Aorta (tissue), 5 donors: ENCODE measurements at regions not wholly inside any gene's neighbourhood (a gene's known extent, or its start where the extent isn't known, plus 50 kb on each side); places are given as distances from the start of the nearest gene placed in this dataset.

ENCODE experiments used
- ATAC-seq: fragments of 200-7000 bp; cut with Tn5 transposase; one replicate; pipeline ENCODE4 v1.9.1; 2022; ENCODE audit warnings: moderate library complexity; ENCODE audit not compliant: low FRiP score
- DNase-seq, 2 donors: peaks; one replicate each; pipeline ENCODE4 v3.0.0-alpha.2; 2020
- H3K27ac ChIP-seq, 2 donors: one replicate each; pipeline ENCODE4 v1.5.1; 2013; ENCODE audit warnings: low read length in 2 of 2, mild to moderate bottlenecking in 2 of 2, moderate library complexity in 2 of 2, control low read depth in 1 of 2, inconsistent platforms in 1 of 2, low read depth in 1 of 2
- H3K27me3 ChIP-seq, 2 donors: one replicate each; pipeline ENCODE4 v1.6.1; 2013; ENCODE audit warnings: control low read depth in 1 of 2, low read length in 1 of 2, mild to moderate bottlenecking in 1 of 2, moderate library complexity in 1 of 2; ENCODE audit not compliant: insufficient read depth in 2 of 2, control insufficient read depth in 1 of 2
- H3K36me3 ChIP-seq, 2 donors: one replicate each; pipeline ENCODE4 v1.6.1; 2013; ENCODE audit warnings: control low read depth in 1 of 2, low read length in 1 of 2, mild to moderate bottlenecking in 1 of 2; ENCODE audit not compliant: insufficient read depth in 2 of 2, control insufficient read depth in 1 of 2
- H3K4me1 ChIP-seq, 2 donors: one replicate each; pipeline ENCODE4 v1.6.1; 2013; ENCODE audit warnings: low read length in 2 of 2, control low read depth in 1 of 2, mild to moderate bottlenecking in 1 of 2, moderate library complexity in 1 of 2; ENCODE audit not compliant: insufficient read depth in 2 of 2, control insufficient read depth in 1 of 2
- H3K4me3 ChIP-seq, 2 donors: one replicate each; pipeline ENCODE4 v1.5.1; 2013; ENCODE audit warnings: low read length in 2 of 2, control low read depth in 1 of 2, mild to moderate bottlenecking in 1 of 2
- H3K9me3 ChIP-seq: one replicate; pipeline ENCODE4 v1.6.1; 2013; ENCODE audit warnings: mild to moderate bottlenecking, low read length; ENCODE audit not compliant: control insufficient read depth
- WGBS, 2 donors: extraction: QIAGEN DNeasy Blood & Tissue Kit; methylation state at CpG; one replicate each; pipeline ENCODE4 v1.1.7; 2013; 5-methylcytosine and 5-hydroxymethylcytosine counted together
- intact Hi-C, 2 donors: fragments of 100-400 bp; cut with DNase I; formaldehyde crosslinking; loops; one replicate each; pipeline versions ENCODE4 v1.14.2 to v1.15.0; 2022
- donor health status: healthy with polysubstance abuse.
- donor health status: Bipolar disorder and iron deficiency.
- donor health status: DM: no; HTN: no; CAD: no.
- donor health status: DM: no; HTN: no; CAD: no.
- donor health status: DM: yes; HTN: yes; CAD: no.

GRCh38 chr6:156400487-156400886 lies 376.7 kb upstream of the ARID1B start:
- DNase-seq (no peak), ATAC-seq (no peak)
- intact Hi-C loops = no loop called here
- no peaks in the 10 kb centered on the region for H3K36me3 ChIP-seq
- H3K4me1 ChIP-seq = no peaks in the 10 kb centered on the region
- H3K27ac ChIP-seq = no peak overlapping the region
- WGBS, 2 donors = 52 to 60% methylated on average over 4 of the region's 4 CpGs
- H3K9me3 ChIP-seq = no peaks in the 10 kb centered on the region
- no peak overlapping the region for H3K4me3 ChIP-seq
- H3K27me3 ChIP-seq = no peaks in the 10 kb centered on the region

- Histone ChIP-seq H3K36me3 (no peaks in the 10 kb centered on the region), H3K4me3 (no peak overlapping the region), H3K27ac (no peak overlapping the region), H3K4me1 (no peaks in the 10 kb centered on the region), H3K9me3 (no peaks in the 10 kb centered on the region), H3K27me3 (no peaks in the 10 kb centered on the region)
- intact Hi-C loops = no loop called here
- WGBS, 2 donors = 93 to 96% methylated on average over 2 of the region's 2 CpGs
- DNase-seq (no peak), ATAC-seq (no peak)
These were observed 378.2 kb upstream of the ARID1B start for GRCh38 chr6:156398966-156399365.

GRCh38 chr6:156398371-156398770 lies 378.8 kb upstream of the ARID1B start:
- H3K4me1 ChIP-seq = no peaks in the 10 kb centered on the region
- H3K4me3 ChIP-seq = no peak overlapping the region
- H3K27me3 ChIP-seq = no peaks in the 10 kb centered on the region
- intact Hi-C loops = no loop called here
- H3K9me3 ChIP-seq = no peaks in the 10 kb centered on the region
- DNase-seq (no peak), ATAC-seq (no peak)
- no peak overlapping the region for H3K27ac ChIP-seq
- WGBS, 2 donors = 75 to 85% methylated on average over 5 of the region's 5 CpGs
- H3K36me3 ChIP-seq = no peaks in the 10 kb centered on the region

GRCh38 chr6:156396791-156397418 lies 380.3 kb upstream of the ARID1B start:
- Histone ChIP-seq H3K27ac (no peak overlapping the region), H3K4me3 (no peak overlapping the region), H3K27me3 (no peaks in the 10 kb centered on the region), H3K36me3 (no peaks in the 10 kb centered on the region), H3K4me1 (no peaks in the 10 kb centered on the region), H3K9me3 (no peaks in the 10 kb centered on the region)
- DNase-seq (no peak), ATAC-seq (no peak)
- WGBS, 2 donors = 29 to 35% methylated on average over 42 to 45 of the region's 45 CpGs
- intact Hi-C loops = no loop called here

- H3K4me3 ChIP-seq = no peak overlapping the region
- no peak for DNase-seq
- 71 to 76% methylated on average over 11 of the region's 11 CpGs for WGBS, 2 donors
These were observed 381.0 kb upstream of the ARID1B start for GRCh38 chr6:156396068-156396771.

GRCh38 chr6:156395276-156395675 lies 381.9 kb upstream of the ARID1B start:
- intact Hi-C loops = no loop called here
- no peak for ATAC-seq

More at GRCh38 chr6:156396068-156396771, 381.0 kb upstream of the ARID1B start:
- intact Hi-C loops = no loop called here
- H3K4me1 ChIP-seq = no peaks in the 10 kb centered on the region
- no peak for ATAC-seq
- no peak overlapping the region for H3K27ac ChIP-seq
- H3K36me3 ChIP-seq = no peaks in the 10 kb centered on the region
- no peaks in the 10 kb centered on the region for H3K27me3 ChIP-seq
- H3K9me3 ChIP-seq = no peaks in the 10 kb centered on the region

GRCh38 chr6:156392648-156393047 lies 384.5 kb upstream of the ARID1B start:
- Histone ChIP-seq H3K27me3 (no peaks in the 10 kb centered on the region), H3K36me3 (no peaks in the 10 kb centered on the region), H3K27ac (no peak overlapping the region), H3K4me1 (no peaks in the 10 kb centered on the region), H3K4me3 (no peak overlapping the region), H3K9me3 (no peaks in the 10 kb centered on the region)
- intact Hi-C loops = no loop called here
- WGBS, 2 donors = 86 to 89% methylated on average over 4 of the region's 4 CpGs
- DNase-seq (no peak), ATAC-seq (no peak)

More at GRCh38 chr6:156395276-156395675, 381.9 kb upstream of the ARID1B start:
- H3K9me3 ChIP-seq = no peaks in the 10 kb centered on the region
- 92 to 94% methylated on average over 6 of the region's 6 CpGs for WGBS, 2 donors
- no peaks in the 10 kb centered on the region for H3K4me1 ChIP-seq
- DNase-seq = no peak
- no peaks in the 10 kb centered on the region for H3K27me3 ChIP-seq
- H3K4me3 ChIP-seq = no peak overlapping the region
- no peaks in the 10 kb centered on the region for H3K36me3 ChIP-seq
- H3K27ac ChIP-seq = no peak overlapping the region

GRCh38 chr6:156391977-156392376 lies 385.2 kb upstream of the ARID1B start:
- intact Hi-C loops = no loop called here
- 91 to 92% methylated on average over 4 of the region's 4 CpGs for WGBS, 2 donors
- Histone ChIP-seq H3K27ac (no peak overlapping the region), H3K4me3 (no peak overlapping the region), H3K27me3 (no peaks in the 10 kb centered on the region), H3K4me1 (no peaks in the 10 kb centered on the region), H3K9me3 (no peaks in the 10 kb centered on the region), H3K36me3 (no peaks in the 10 kb centered on the region)
- no peak for DNase-seq
- ATAC-seq = no peak

GRCh38 chr6:156391061-156391672 lies 386.0 kb upstream of the ARID1B start:
- DNase-seq = no peak
- H3K4me3 ChIP-seq = no peak overlapping the region
- no peak for ATAC-seq
- H3K27me3 ChIP-seq = no peaks in the 10 kb centered on the region
- no peaks in the 10 kb centered on the region for H3K36me3 ChIP-seq
- H3K27ac ChIP-seq = no peak overlapping the region
- 75 to 77% methylated on average over 11 of the region's 11 CpGs for WGBS, 2 donors
- no peaks in the 10 kb centered on the region for H3K9me3 ChIP-seq
- intact Hi-C loops = no loop called here
- no peaks in the 10 kb centered on the region for H3K4me1 ChIP-seq
